K562 (cell line): ENCODE measurements at regions not wholly inside any gene's neighbourhood (a gene's known extent, or its start where the extent isn't known, plus 50 kb on each side); places are given as distances from the start of the nearest gene placed in this dataset.

Source experiments
- BRF1 ChIP-seq: IDR thresholded peaks from 3 replicates; pipeline ENCODE4 v1.6.1; 2011; ENCODE audit warnings: borderline replicate concordance, mild to moderate bottlenecking; ENCODE audit not compliant: insufficient read length; ENCODE audit errors: extremely low read depth
- TF ChIP-seq, protein P1 (sequence below): fragments of 250-450 bp; sonication (Bioruptor Pico); IDR thresholded peaks from 2 replicates; pipeline ENCODE4 v1.8.0; 2022; ENCODE audit warnings: inconsistent platforms, mild to moderate bottlenecking, moderate library complexity, borderline replicate concordance
- TF ChIP-seq, protein P2 (sequence below): fragments of 450-650 bp; IDR thresholded peaks from 2 replicates; pipeline ENCODE4 v1.6.1; 2017; ENCODE audit warnings: antibody characterized with exemption
- TF ChIP-seq, protein P3 (sequence below): sonication (generic); formaldehyde crosslinking; IDR thresholded peaks from 2 replicates; pipeline ENCODE4 v1.8.1; 2023; ENCODE audit warnings: mild to moderate bottlenecking, missing genetic modification reagents
- TF ChIP-seq, protein P4 (sequence below): fragments of 250-450 bp; sonication (Bioruptor Pico); IDR thresholded peaks from 2 replicates; pipeline ENCODE4 v1.8.0; 2022; ENCODE audit warnings: inconsistent platforms

DNA sequence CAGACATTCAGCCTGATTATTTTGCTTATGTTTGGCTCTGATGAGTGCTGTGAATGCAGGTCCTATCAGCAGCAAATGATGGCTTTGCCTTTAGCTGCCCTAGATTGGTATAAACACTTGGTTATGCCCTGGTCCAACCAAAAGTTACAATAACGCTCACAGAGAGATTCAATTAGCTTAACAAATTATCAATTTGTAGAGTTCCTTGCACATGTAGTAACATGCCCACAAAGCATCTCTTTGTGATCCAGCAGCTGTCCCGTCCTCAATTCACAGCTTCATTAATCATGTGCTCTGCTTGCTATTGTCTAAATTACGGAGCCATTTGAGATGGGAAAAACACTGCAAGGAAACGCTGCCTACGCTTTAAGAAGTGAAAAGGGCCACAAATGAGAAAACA, 457.9 kb downstream of the HDGFL1 start (continued):
- TF ChIP-seq, protein P1, sequence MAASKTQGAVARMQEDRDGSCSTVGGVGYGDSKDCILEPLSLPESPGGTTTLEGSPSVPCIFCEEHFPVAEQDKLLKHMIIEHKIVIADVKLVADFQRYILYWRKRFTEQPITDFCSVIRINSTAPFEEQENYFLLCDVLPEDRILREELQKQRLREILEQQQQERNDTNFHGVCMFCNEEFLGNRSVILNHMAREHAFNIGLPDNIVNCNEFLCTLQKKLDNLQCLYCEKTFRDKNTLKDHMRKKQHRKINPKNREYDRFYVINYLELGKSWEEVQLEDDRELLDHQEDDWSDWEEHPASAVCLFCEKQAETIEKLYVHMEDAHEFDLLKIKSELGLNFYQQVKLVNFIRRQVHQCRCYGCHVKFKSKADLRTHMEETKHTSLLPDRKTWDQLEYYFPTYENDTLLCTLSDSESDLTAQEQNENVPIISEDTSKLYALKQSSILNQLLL (CRISPR knock-in tag): no peak
- TF ChIP-seq, protein P2, sequence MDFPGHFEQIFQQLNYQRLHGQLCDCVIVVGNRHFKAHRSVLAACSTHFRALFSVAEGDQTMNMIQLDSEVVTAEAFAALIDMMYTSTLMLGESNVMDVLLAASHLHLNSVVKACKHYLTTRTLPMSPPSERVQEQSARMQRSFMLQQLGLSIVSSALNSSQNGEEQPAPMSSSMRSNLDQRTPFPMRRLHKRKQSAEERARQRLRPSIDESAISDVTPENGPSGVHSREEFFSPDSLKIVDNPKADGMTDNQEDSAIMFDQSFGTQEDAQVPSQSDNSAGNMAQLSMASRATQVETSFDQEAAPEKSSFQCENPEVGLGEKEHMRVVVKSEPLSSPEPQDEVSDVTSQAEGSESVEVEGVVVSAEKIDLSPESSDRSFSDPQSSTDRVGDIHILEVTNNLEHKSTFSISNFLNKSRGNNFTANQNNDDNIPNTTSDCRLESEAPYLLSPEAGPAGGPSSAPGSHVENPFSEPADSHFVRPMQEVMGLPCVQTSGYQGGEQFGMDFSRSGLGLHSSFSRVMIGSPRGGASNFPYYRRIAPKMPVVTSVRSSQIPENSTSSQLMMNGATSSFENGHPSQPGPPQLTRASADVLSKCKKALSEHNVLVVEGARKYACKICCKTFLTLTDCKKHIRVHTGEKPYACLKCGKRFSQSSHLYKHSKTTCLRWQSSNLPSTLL: no peak
- TF ChIP-seq, protein P3, sequence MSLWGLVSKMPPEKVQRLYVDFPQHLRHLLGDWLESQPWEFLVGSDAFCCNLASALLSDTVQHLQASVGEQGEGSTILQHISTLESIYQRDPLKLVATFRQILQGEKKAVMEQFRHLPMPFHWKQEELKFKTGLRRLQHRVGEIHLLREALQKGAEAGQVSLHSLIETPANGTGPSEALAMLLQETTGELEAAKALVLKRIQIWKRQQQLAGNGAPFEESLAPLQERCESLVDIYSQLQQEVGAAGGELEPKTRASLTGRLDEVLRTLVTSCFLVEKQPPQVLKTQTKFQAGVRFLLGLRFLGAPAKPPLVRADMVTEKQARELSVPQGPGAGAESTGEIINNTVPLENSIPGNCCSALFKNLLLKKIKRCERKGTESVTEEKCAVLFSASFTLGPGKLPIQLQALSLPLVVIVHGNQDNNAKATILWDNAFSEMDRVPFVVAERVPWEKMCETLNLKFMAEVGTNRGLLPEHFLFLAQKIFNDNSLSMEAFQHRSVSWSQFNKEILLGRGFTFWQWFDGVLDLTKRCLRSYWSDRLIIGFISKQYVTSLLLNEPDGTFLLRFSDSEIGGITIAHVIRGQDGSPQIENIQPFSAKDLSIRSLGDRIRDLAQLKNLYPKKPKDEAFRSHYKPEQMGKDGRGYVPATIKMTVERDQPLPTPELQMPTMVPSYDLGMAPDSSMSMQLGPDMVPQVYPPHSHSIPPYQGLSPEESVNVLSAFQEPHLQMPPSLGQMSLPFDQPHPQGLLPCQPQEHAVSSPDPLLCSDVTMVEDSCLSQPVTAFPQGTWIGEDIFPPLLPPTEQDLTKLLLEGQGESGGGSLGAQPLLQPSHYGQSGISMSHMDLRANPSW (CRISPR knock-in tag): no peak
- TF ChIP-seq, protein P4, sequence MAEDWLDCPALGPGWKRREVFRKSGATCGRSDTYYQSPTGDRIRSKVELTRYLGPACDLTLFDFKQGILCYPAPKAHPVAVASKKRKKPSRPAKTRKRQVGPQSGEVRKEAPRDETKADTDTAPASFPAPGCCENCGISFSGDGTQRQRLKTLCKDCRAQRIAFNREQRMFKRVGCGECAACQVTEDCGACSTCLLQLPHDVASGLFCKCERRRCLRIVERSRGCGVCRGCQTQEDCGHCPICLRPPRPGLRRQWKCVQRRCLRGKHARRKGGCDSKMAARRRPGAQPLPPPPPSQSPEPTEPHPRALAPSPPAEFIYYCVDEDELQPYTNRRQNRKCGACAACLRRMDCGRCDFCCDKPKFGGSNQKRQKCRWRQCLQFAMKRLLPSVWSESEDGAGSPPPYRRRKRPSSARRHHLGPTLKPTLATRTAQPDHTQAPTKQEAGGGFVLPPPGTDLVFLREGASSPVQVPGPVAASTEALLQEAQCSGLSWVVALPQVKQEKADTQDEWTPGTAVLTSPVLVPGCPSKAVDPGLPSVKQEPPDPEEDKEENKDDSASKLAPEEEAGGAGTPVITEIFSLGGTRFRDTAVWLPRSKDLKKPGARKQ: no peak
- TF ChIP-seq BRF1: no peak
